GM23338 (cell line): ENCODE measurements at regions not wholly inside any gene's neighbourhood (a gene's known extent, or its start where the extent isn't known, plus 50 kb on each side); places are given as distances from the start of the nearest gene placed in this dataset.

Experiments
- ATAC-seq: fragments of 200-7000 bp; cut with Tn5 transposase; 3 replicates; pipeline ENCODE4 v1.9.1; 2020
- DNase-seq: peaks from one replicate; pipeline ENCODE4 v3.0.0-alpha.2; 2015; ENCODE audit warnings: low spot score
- H2AFZ ChIP-seq: fragments of 200-600 bp; sonication (generic); 2 replicates; pipeline ENCODE4 v1.8.0; 2016; ENCODE audit warnings: antibody characterized with exemption, mild to moderate bottlenecking, moderate library complexity
- H3F3A ChIP-seq: fragments of 200-600 bp; sonication (generic); replicated peaks from 2 replicates; pipeline ENCODE4 v1.8.0; 2017; ENCODE audit warnings: antibody characterized with exemption, mixed run types, low read depth
- H3K27ac ChIP-seq: fragments of 200-600 bp; sonication (generic); 2 replicates; pipeline ENCODE4 v1.6.1; 2016; ENCODE audit warnings: low read depth
- H3K27me3 ChIP-seq: fragments of 200-600 bp; sonication (generic); 2 replicates; pipeline ENCODE4 v1.8.0; 2016; ENCODE audit warnings: mild to moderate bottlenecking, mixed run types, moderate library complexity; ENCODE audit not compliant: insufficient read depth
- H3K36me3 ChIP-seq: fragments of 200-600 bp; sonication (generic); 2 replicates; pipeline ENCODE4 v1.8.0; 2016; ENCODE audit warnings: mild to moderate bottlenecking; ENCODE audit not compliant: insufficient read depth
- H3K4me1 ChIP-seq: fragments of 200-600 bp; sonication (generic); 2 replicates; pipeline ENCODE4 v1.8.0; 2016; ENCODE audit warnings: mild to moderate bottlenecking, moderate library complexity; ENCODE audit not compliant: insufficient read depth
- H3K4me2 ChIP-seq: fragments of 200-600 bp; sonication (generic); 2 replicates; pipeline ENCODE4 v1.7.1; 2017; ENCODE audit warnings: mixed run types
- H3K4me3 ChIP-seq: fragments of 200-600 bp; sonication (generic); 2 replicates; pipeline ENCODE4 v1.6.1; 2016; ENCODE audit warnings: mixed run types
- H3K79me2 ChIP-seq: fragments of 200-600 bp; sonication (generic); replicated peaks from 2 replicates; pipeline ENCODE4 v1.8.0; 2017; ENCODE audit warnings: mild to moderate bottlenecking; ENCODE audit not compliant: insufficient read depth
- H3K9me2 ChIP-seq: fragments of 200-600 bp; sonication (generic); 2 replicates; pipeline ENCODE4 v1.8.0; 2017; ENCODE audit not compliant: insufficient read depth
- H4K20me1 ChIP-seq: fragments of 200-600 bp; sonication (generic); replicated peaks from 2 replicates; pipeline ENCODE4 v1.8.0; 2017; ENCODE audit warnings: mild to moderate bottlenecking; ENCODE audit not compliant: insufficient read depth
- H3K27ac Mint-ChIP-seq: 2 replicates; pipeline ENCODE4 v1.8.0; 2020; ENCODE audit warnings: inconsistent platforms, mild to moderate bottlenecking, moderate library complexity, mixed read lengths
- H3K27me3 Mint-ChIP-seq: 3 replicates; pipeline ENCODE4 v1.8.0; 2022; ENCODE audit warnings: low read depth, mild to moderate bottlenecking, moderate library complexity, mixed read lengths, inconsistent platforms; ENCODE audit not compliant: insufficient read depth, poor library complexity
- H3K36me3 Mint-ChIP-seq: 3 replicates; pipeline ENCODE4 v1.8.0; 2021; ENCODE audit warnings: low read depth, mild to moderate bottlenecking, inconsistent platforms, moderate library complexity, mixed read lengths
- H3K4me1 Mint-ChIP-seq: 3 replicates; pipeline ENCODE4 v1.8.0; 2020; ENCODE audit warnings: mild to moderate bottlenecking, inconsistent platforms, mixed read lengths
- H3K4me3 Mint-ChIP-seq: 3 replicates; pipeline ENCODE4 v1.8.0; 2021; ENCODE audit warnings: moderate library complexity, mild to moderate bottlenecking, inconsistent platforms, mixed read lengths
- H3K9me3 Mint-ChIP-seq: 3 replicates; pipeline ENCODE4 v1.8.0; 2020; ENCODE audit warnings: moderate library complexity, mild to moderate bottlenecking, inconsistent platforms, mixed read lengths
- CREB1 ChIP-seq: fragments of 250-450 bp; sonication (Bioruptor Pico); IDR thresholded peaks from 2 replicates; pipeline ENCODE4 v1.5.0; 2020; ENCODE audit warnings: low read depth, mild to moderate bottlenecking, moderate library complexity
- CTCF ChIP-seq, 2 experiments: fragments of 200-600 bp in 1 of 2; sonication (generic) in 1 of 2; conservative IDR thresholded peaks; 2 replicates each; pipeline versions ENCODE4 v1.5.1 to v1.6.1; 2016 to 2017; ENCODE audit warnings: antibody characterized with exemption in 2 of 2, low read depth in 2 of 2, mild to moderate bottlenecking in 2 of 2, moderate library complexity in 1 of 2
- ETS1 ChIP-seq: IDR thresholded peaks from 2 replicates; pipeline ENCODE4 v1.6.1; 2016; ENCODE audit warnings: antibody characterized with exemption
- EZH2 ChIP-seq: fragments of 200-600 bp; sonication (generic); IDR thresholded peaks from one replicate; pipeline ENCODE4 v1.8.0; 2017; ENCODE audit warnings: antibody characterized with exemption, mild to moderate bottlenecking, low read depth; ENCODE audit not compliant: unreplicated experiment
- EZH2phosphoT487 ChIP-seq: fragments of 200-600 bp; sonication (generic); IDR thresholded peaks from one replicate; pipeline ENCODE4 v1.8.1; 2018; ENCODE audit warnings: antibody characterized with exemption; ENCODE audit not compliant: unreplicated experiment
- JUNB ChIP-seq: IDR thresholded peaks from one replicate; pipeline ENCODE4 v1.6.1; 2016; ENCODE audit warnings: antibody characterized with exemption; ENCODE audit not compliant: unreplicated experiment
- NANOG ChIP-seq: IDR thresholded peaks from 2 replicates; pipeline ENCODE4 v1.6.1; 2016; ENCODE audit warnings: antibody characterized with exemption, borderline replicate concordance
- POLR2AphosphoS5 ChIP-seq: IDR thresholded peaks from 2 replicates; pipeline ENCODE4 v1.6.1; 2016; ENCODE audit warnings: antibody characterized with exemption, low read depth
- REST ChIP-seq: IDR thresholded peaks from one replicate; pipeline ENCODE4 v1.6.1; 2018; ENCODE audit warnings: antibody characterized with exemption; ENCODE audit not compliant: unreplicated experiment
- STAT1 ChIP-seq: IDR thresholded peaks from one replicate; pipeline ENCODE4 v1.6.1; 2016; ENCODE audit warnings: antibody characterized with exemption; ENCODE audit not compliant: unreplicated experiment
- ZNF331 ChIP-seq: fragments of 250-450 bp; sonication (Bioruptor Pico); IDR thresholded peaks from 2 replicates; pipeline ENCODE4 v1.5.0; 2020; ENCODE audit warnings: low read depth, mild to moderate bottlenecking, moderate library complexity
- ZNF462 ChIP-seq: fragments of 250-450 bp; sonication (Bioruptor Pico); IDR thresholded peaks from 2 replicates; pipeline ENCODE4 v1.5.0; 2020; ENCODE audit warnings: mild to moderate bottlenecking, moderate library complexity

GRCh38 chr15:62933386-62933785, 109.2 kb upstream of the TPM1 start:
- no peak for ATAC-seq

More at GRCh38 chr15:62933386-62933785, 109.2 kb upstream of the TPM1 start:
- peaks cover 4% of the 10 kb centered on the region; the same call in 2 of the 3 replicates for H3K4me1 Mint-ChIP-seq
- Histone ChIP-seq H4K20me1 (no peaks in the 10 kb centered on the region), H3K4me2 (no peak overlapping the region), H3K27me3 (no peaks in the 10 kb centered on the region), H2AFZ (no peak overlapping the region), H3K36me3 (no peaks in the 10 kb centered on the region), H3K4me1 (no peaks in the 10 kb centered on the region), H3K79me2 (no peaks in the 10 kb centered on the region), H3K9me2 (no peaks in the 10 kb centered on the region), H3F3A (no peaks in the 10 kb centered on the region), H3K4me3 (no peak overlapping the region), H3K27ac (no peak overlapping the region)
- no peak for TF ChIP-seq STAT1
- no peak for TF ChIP-seq POLR2AphosphoS5
- TF ChIP-seq NANOG, result no peak
- no peak for TF ChIP-seq REST
- TF ChIP-seq CREB1 (CRISPR knock-in tag), result no peak
- no peak for TF ChIP-seq ETS1
- TF ChIP-seq CTCF (conservative IDR thresholded peaks at IDR 0.05; ENCODE audit: low read depth in 2 of 2), result no peak
- TF ChIP-seq ZNF462 (CRISPR knock-in tag), result no peak
- no peak for TF ChIP-seq EZH2phosphoT487
- TF ChIP-seq ZNF331 (CRISPR knock-in tag), result no peak
- no peak for TF ChIP-seq EZH2
- no peak for TF ChIP-seq JUNB
- H3K9me3 Mint-ChIP-seq, result no peaks in the 10 kb centered on the region
- H3K4me3 Mint-ChIP-seq, result no peak overlapping the region
- H3K36me3 Mint-ChIP-seq, result no peaks in the 10 kb centered on the region
- H3K27ac Mint-ChIP-seq, result no peak overlapping the region
- peaks cover 7% of the 10 kb centered on the region for H3K27me3 Mint-ChIP-seq
- DNase-seq, result no peak
